OCI-LY1 (cell line): ENCODE measurements at regions not wholly inside any gene's neighbourhood (a gene's known extent, or its start where the extent isn't known, plus 50 kb on each side); places are given as distances from the start of the nearest gene placed in this dataset.

Source experiments
- EZH2 ChIP-seq: fragments of 200-600 bp; sonication (generic), shearing (Covaris generic); IDR thresholded peaks from 2 replicates; pipeline ENCODE4 v1.8.0; 2017; ENCODE audit warnings: borderline replicate concordance, mixed run types, mild to moderate bottlenecking, antibody characterized with exemption, low read length, moderate library complexity, mixed read lengths
- TF ChIP-seq, protein P1 (sequence below): fragments of 200-600 bp; sonication (generic), shearing (Covaris generic); IDR thresholded peaks from 2 replicates; pipeline ENCODE4 v1.5.1; 2017; ENCODE audit warnings: mild to moderate bottlenecking, antibody characterized with exemption, low read length, moderate library complexity, mixed read lengths

DNA sequence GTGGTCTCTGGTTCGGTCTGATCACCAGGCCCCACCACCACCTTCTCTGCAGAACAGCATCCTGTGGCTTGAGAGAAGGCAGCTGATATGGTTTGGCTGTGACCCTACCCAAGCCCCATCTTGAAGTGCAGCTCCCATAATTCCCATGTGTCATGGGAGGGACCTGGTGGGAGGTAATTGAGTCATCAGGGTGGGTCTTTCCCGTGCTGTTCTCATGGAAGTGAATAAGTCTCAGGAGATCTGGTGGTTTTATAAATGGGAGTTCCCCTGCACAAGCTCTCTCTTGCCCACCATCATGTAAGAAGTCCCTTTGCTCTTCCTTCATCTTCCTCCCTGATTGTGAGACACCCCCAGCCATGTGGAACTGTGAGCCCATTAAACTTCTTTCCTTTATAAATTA, 352.3 kb upstream of the CDH5 start:
- TF ChIP-seq, protein P1, sequence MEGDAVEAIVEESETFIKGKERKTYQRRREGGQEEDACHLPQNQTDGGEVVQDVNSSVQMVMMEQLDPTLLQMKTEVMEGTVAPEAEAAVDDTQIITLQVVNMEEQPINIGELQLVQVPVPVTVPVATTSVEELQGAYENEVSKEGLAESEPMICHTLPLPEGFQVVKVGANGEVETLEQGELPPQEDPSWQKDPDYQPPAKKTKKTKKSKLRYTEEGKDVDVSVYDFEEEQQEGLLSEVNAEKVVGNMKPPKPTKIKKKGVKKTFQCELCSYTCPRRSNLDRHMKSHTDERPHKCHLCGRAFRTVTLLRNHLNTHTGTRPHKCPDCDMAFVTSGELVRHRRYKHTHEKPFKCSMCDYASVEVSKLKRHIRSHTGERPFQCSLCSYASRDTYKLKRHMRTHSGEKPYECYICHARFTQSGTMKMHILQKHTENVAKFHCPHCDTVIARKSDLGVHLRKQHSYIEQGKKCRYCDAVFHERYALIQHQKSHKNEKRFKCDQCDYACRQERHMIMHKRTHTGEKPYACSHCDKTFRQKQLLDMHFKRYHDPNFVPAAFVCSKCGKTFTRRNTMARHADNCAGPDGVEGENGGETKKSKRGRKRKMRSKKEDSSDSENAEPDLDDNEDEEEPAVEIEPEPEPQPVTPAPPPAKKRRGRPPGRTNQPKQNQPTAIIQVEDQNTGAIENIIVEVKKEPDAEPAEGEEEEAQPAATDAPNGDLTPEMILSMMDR: no peak
- no peak for TF ChIP-seq EZH2
